PC-3 (cell line): ENCODE measurements at regions not wholly inside any gene's neighbourhood (a gene's known extent, or its start where the extent isn't known, plus 50 kb on each side); places are given as distances from the start of the nearest gene placed in this dataset.

ENCODE experiments used
- EZH2 ChIP-seq: fragments of 300-600 bp; sonication (generic); IDR thresholded peaks from one replicate; pipeline ENCODE4 v1.6.1; 2017; ENCODE audit warnings: antibody characterized with exemption, mild to moderate bottlenecking, low read length; ENCODE audit not compliant: unreplicated experiment
- TF ChIP-seq, protein P1 (sequence below): fragments of 300-600 bp; sonication (generic); conservative IDR thresholded peaks from 2 replicates; pipeline ENCODE4 v1.5.1; 2017; ENCODE audit warnings: antibody characterized with exemption, low read depth, mild to moderate bottlenecking, low read length

DNA sequence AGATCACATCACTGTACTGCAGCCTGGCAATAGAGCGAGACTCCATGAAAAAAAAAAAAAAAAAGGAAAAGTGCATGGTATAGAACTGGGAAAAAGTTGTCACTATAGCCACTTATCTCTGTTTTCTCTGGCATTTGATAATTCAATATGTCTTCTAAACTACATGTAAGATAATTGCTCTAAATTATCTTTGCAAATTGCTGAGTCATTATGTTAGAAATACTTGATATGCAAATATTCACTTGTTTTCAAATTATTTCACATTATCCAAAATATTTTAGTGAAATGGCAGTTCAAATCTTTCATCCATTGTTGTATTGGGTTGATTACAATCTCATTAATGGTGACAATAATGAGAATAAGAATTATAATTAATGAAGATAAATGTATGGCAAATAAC is 1455.1 kb downstream of the KCNT2 start:
- TF ChIP-seq EZH2 = no peak
- TF ChIP-seq, protein P1, sequence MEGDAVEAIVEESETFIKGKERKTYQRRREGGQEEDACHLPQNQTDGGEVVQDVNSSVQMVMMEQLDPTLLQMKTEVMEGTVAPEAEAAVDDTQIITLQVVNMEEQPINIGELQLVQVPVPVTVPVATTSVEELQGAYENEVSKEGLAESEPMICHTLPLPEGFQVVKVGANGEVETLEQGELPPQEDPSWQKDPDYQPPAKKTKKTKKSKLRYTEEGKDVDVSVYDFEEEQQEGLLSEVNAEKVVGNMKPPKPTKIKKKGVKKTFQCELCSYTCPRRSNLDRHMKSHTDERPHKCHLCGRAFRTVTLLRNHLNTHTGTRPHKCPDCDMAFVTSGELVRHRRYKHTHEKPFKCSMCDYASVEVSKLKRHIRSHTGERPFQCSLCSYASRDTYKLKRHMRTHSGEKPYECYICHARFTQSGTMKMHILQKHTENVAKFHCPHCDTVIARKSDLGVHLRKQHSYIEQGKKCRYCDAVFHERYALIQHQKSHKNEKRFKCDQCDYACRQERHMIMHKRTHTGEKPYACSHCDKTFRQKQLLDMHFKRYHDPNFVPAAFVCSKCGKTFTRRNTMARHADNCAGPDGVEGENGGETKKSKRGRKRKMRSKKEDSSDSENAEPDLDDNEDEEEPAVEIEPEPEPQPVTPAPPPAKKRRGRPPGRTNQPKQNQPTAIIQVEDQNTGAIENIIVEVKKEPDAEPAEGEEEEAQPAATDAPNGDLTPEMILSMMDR = no peak
